Effector memory CD4-positive, alpha-beta T cell (primary cell): ENCODE measurements at regions not wholly inside any gene's neighbourhood (a gene's known extent, or its start where the extent isn't known, plus 50 kb on each side); places are given as distances from the start of the nearest gene placed in this dataset.

ENCODE experiments used
- DNase-seq, 3 donors: peaks; one replicate each; pipeline ENCODE4 v3.0.0-alpha.2; 2020
- H3K27ac ChIP-seq: 2 replicates; pipeline ENCODE4 v1.7.0; 2013; ENCODE audit warnings: mild to moderate bottlenecking, low read length, moderate library complexity; ENCODE audit not compliant: insufficient read depth, poor library complexity, severe bottlenecking
- H3K27me3 ChIP-seq: replicated peaks from 2 replicates; pipeline ENCODE4 v1.7.0; 2013; ENCODE audit warnings: mild to moderate bottlenecking, low read length; ENCODE audit not compliant: insufficient read depth, control insufficient read depth, poor library complexity, severe bottlenecking
- H3K36me3 ChIP-seq: 2 replicates; pipeline ENCODE4 v1.7.0; 2013; ENCODE audit warnings: mild to moderate bottlenecking, low read length, moderate library complexity; ENCODE audit not compliant: control insufficient read depth, insufficient read depth
- H3K4me1 ChIP-seq: 2 replicates; pipeline ENCODE4 v1.7.0; 2013; ENCODE audit warnings: low read length, mild to moderate bottlenecking; ENCODE audit not compliant: control insufficient read depth, insufficient read depth, poor library complexity, severe bottlenecking
- H3K4me3 ChIP-seq: 2 replicates; pipeline ENCODE4 v1.7.0; 2013; ENCODE audit warnings: low read length, low read depth, mild to moderate bottlenecking; ENCODE audit not compliant: insufficient read depth, poor library complexity, severe bottlenecking
- H3K9me3 ChIP-seq: 2 replicates; pipeline ENCODE4 v1.7.0; 2013; ENCODE audit warnings: mild to moderate bottlenecking, low read length, moderate library complexity; ENCODE audit not compliant: control insufficient read depth

DNA sequence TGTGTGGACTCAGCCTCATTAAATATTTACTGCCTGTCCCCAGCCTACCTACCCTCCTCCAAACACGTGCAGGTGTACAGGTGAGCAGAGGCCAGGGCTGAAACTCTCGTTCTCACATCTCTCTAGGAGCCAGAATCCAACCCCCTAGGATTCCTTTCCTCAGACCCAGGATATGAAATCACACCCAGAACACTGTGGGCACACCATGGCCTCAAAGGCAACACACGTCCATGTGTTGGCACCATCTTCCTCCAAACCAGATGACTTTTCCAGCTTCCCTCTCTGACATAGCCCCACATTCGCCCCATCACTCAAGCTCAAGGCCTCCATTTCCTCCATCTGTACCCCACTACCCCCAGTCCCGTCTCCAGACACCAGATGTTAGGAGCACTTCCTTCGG lies 51.8 kb upstream of the DUSP5 start:
- Histone ChIP-seq H3K36me3 (no peaks in the 10 kb centered on the region), H3K27ac (no peak overlapping the region), H3K27me3 (no peaks in the 10 kb centered on the region), H3K4me3 (no peak overlapping the region), H3K9me3 (no peaks in the 10 kb centered on the region), H3K4me1 (no peaks in the 10 kb centered on the region)
- no peak for DNase-seq

GRCh38 chr10:110446277-110446676 lies 51.4 kb upstream of the DUSP5 start:
- DNase-seq, result no peak
- Histone ChIP-seq H3K4me3 (no peak overlapping the region), H3K4me1 (no peaks in the 10 kb centered on the region), H3K9me3 (no peaks in the 10 kb centered on the region), H3K27ac (no peak overlapping the region), H3K27me3 (no peaks in the 10 kb centered on the region), H3K36me3 (no peaks in the 10 kb centered on the region)

DNA sequence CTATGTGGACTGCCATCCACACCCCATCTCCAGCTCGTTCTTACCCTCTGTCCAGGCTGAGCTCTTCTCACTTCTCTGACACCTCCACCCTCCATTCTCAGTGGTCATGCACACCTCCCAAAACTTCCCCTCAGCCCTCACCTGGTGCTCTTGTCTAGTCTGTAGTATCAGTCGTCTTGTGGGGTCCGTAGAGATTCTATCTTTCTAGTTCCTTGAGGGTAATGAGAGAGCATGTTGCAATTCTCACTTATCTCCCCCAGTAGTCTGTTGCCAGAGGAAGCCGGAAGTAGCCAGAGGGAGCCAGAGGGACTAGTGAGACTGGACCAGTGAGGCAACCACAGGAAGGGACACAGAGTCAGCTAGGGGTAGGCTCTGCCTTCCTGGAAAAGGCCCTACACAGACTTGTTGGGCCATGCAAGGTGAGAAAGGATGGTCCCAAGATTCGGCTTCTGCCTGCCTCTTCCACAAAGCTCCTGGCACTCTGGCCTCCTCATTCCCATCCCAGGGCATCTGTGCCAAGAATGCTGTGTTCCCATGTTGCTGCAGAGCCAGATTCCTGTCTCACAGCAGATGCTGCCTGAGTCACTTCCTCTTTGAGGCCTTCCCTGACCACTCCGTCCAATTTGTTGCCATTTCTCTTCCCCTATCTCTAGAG lies 50.6 kb upstream of the DUSP5 start:
- no peak for DNase-seq
- Histone ChIP-seq H3K4me3 (no peak overlapping the region), H3K36me3 (no peaks in the 10 kb centered on the region), H3K4me1 (no peaks in the 10 kb centered on the region), H3K9me3 (no peaks in the 10 kb centered on the region), H3K27ac (no peak overlapping the region), H3K27me3 (no peaks in the 10 kb centered on the region)

DNA sequence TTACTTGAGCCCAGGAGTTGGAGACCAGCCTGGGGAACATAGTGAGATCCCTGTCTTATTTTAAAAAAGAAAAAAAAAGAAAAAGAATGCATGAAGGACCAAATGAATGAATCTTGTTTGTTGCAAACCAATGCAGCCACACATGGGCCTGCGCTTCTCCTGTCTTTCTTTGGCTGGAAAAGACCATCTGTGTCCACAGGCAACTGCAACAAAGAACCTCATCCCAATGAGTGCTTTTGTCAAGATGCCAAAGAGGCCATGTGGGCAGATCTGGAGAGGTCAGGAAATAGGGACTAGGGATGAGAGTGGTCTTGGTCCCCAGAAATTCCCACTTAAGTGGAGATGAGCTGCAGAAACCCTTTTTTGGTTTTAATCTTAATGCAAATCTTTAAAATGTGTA lies 49.8 kb upstream of the DUSP5 start:
- Histone ChIP-seq H3K4me3 (no peak overlapping the region), H3K9me3 (no peaks in the 10 kb centered on the region), H3K27me3 (no peaks in the 10 kb centered on the region), H3K36me3 (no peaks in the 10 kb centered on the region), H3K27ac (no peak overlapping the region), H3K4me1 (no peaks in the 10 kb centered on the region)
- DNase-seq, result no peak
